Adrenal gland (tissue), 9 donors: ENCODE measurements at regions not wholly inside any gene's neighbourhood (a gene's known extent, or its start where the extent isn't known, plus 50 kb on each side); places are given as distances from the start of the nearest gene placed in this dataset.

Experiments used
- DNase-seq, 7 donors: peaks; one replicate each; pipeline ENCODE4 v3.0.0-alpha.2; 2019 to 2020
- H3K27ac ChIP-seq, 5 donors: fragments of 200-600 bp; sonication (generic) in 4 of 5; 1 replicate in 3 of 5; 2 replicates in 2 of 5; pipeline versions ENCODE4 v1.5.1 to v1.8.0; 2016 to 2020; ENCODE audit warnings: mild to moderate bottlenecking in 1 of 5
- H3K27me3 ChIP-seq: fragments of 200-600 bp; 2 replicates; pipeline ENCODE4 v1.8.0; 2021
- H3K36me3 ChIP-seq, 2 donors: fragments of 200-600 bp; replicated peaks in 1 of 2; 1 replicate in 1 of 2; 2 replicates in 1 of 2; pipeline versions ENCODE4 v1.5.1 to v1.8.0; 2018 to 2022
- H3K4me1 ChIP-seq, 2 donors: fragments of 200-600 bp; replicated peaks in 1 of 2; 1 replicate in 1 of 2; 2 replicates in 1 of 2; pipeline versions ENCODE4 v1.5.1 to v1.8.0; 2018 to 2021
- H3K4me3 ChIP-seq, 4 donors: fragments of 200-600 bp; sonication (generic) in 3 of 4; one replicate each; pipeline ENCODE4 v1.5.1; 2016 to 2018
- H3K9me3 ChIP-seq, 3 donors: fragments of 200-600 bp; sonication (generic) in 1 of 3; replicated peaks in 1 of 3; 1 replicate in 2 of 3; 2 replicates in 1 of 3; pipeline versions ENCODE4 v1.5.1 to v1.8.0; 2016 to 2021
- POLR2A ChIP-seq, 2 donors: fragments of 450-650 bp; IDR thresholded peaks; one replicate each; pipeline ENCODE4 v1.6.1; 2017; ENCODE audit warnings: antibody characterized with exemption in 2 of 2, mild to moderate bottlenecking in 2 of 2, moderate library complexity in 1 of 2
- WGBS, 4 donors: extraction: QIAGEN DNeasy Blood & Tissue Kit in 2 of 4; methylation state at CpG; one replicate each; pipeline versions ENCODE4 v1.1.5 to v1.1.7; 2013 to 2017; 5-methylcytosine and 5-hydroxymethylcytosine counted together
- intact Hi-C, 2 donors: fragments of 100-400 bp; cut with DNase I; formaldehyde crosslinking; loops; one replicate each; pipeline versions ENCODE4 v1.14.1 to v1.15.0; 2022 to 2023
- TF ChIP-seq, protein P1 (sequence below), 6 experiments: fragments of 450-650 bp in 4 of 6; fragments of 200-600 bp in 2 of 6; sonication (generic) in 1 of 6; IDR thresholded peaks; 1 replicate in 5 of 6; 2 replicates in 1 of 6; pipeline versions ENCODE4 v1.5.1 to v1.8.0; 2016 to 2021; ENCODE audit warnings: antibody characterized with exemption in 6 of 6, mild to moderate bottlenecking in 2 of 6, moderate library complexity in 1 of 6
- donor health status: healthy with polysubstance abuse.
- donor health status: Bipolar disorder and iron deficiency.
- donor health status: DM: yes; HTN: yes; CAD: no.
- donor health status: DM: no; HTN: no; CAD: no.
- donor health status: DM: no; HTN: no; CAD: no.

- TF ChIP-seq, protein P1, sequence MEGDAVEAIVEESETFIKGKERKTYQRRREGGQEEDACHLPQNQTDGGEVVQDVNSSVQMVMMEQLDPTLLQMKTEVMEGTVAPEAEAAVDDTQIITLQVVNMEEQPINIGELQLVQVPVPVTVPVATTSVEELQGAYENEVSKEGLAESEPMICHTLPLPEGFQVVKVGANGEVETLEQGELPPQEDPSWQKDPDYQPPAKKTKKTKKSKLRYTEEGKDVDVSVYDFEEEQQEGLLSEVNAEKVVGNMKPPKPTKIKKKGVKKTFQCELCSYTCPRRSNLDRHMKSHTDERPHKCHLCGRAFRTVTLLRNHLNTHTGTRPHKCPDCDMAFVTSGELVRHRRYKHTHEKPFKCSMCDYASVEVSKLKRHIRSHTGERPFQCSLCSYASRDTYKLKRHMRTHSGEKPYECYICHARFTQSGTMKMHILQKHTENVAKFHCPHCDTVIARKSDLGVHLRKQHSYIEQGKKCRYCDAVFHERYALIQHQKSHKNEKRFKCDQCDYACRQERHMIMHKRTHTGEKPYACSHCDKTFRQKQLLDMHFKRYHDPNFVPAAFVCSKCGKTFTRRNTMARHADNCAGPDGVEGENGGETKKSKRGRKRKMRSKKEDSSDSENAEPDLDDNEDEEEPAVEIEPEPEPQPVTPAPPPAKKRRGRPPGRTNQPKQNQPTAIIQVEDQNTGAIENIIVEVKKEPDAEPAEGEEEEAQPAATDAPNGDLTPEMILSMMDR (IDR thresholded peaks at IDR 0.05) = no peak
- TF ChIP-seq POLR2A (IDR thresholded peaks at IDR 0.05) = no peak
- Histone ChIP-seq H3K4me1 (no peaks in the 10 kb centered on the region), H3K4me3 (no peak overlapping the region), H3K27ac (no peak overlapping the region), H3K27me3 (peaks cover under 1% of the 10 kb centered on the region), H3K36me3 (no peaks in the 10 kb centered on the region), H3K9me3 (no peaks in the 10 kb centered on the region)
- intact Hi-C loops = no loop called here
- no peak for DNase-seq
These were observed 253.8 kb upstream of the DMD start for GRCh38 chrX:33465137-33465536.

- DNase-seq = no peak
- Histone ChIP-seq H3K36me3 (no peaks in the 10 kb centered on the region), H3K27me3 (peaks cover 3% of the 10 kb centered on the region), H3K4me3 (no peak overlapping the region), H3K9me3 (no peaks in the 10 kb centered on the region), H3K27ac (no peak overlapping the region), H3K4me1 (no peaks in the 10 kb centered on the region)
- TF ChIP-seq POLR2A (IDR thresholded peaks at IDR 0.05) = no peak
- TF ChIP-seq, protein P1 (IDR thresholded peaks at IDR 0.05) = no peak
- intact Hi-C loops = no loop called here
- WGBS, 4 donors = 74 to 92% (median 83%) methylated on average over 2 of the region's 2 CpGs; no CpG with 5 or more reads in 1 of the 4 donors
These were observed 245.8 kb upstream of the DMD start for GRCh38 chrX:33457102-33457501.

- Histone ChIP-seq H3K36me3 (no peaks in the 10 kb centered on the region), H3K27me3 (peaks cover 4% of the 10 kb centered on the region), H3K4me1 (no peaks in the 10 kb centered on the region), H3K4me3 (no peak overlapping the region), H3K27ac (no peak overlapping the region), H3K9me3 (no peaks in the 10 kb centered on the region)
- TF ChIP-seq, protein P1 (IDR thresholded peaks at IDR 0.05) = no peak
- no peak for TF ChIP-seq POLR2A (IDR thresholded peaks at IDR 0.05)
- 57 to 69% (median 66%) methylated on average over 3 of the region's 3 CpGs for WGBS, 4 donors
- DNase-seq = no peak
- intact Hi-C loops = no loop called here
These were observed 235.9 kb upstream of the DMD start for GRCh38 chrX:33447285-33447684.

DNA sequence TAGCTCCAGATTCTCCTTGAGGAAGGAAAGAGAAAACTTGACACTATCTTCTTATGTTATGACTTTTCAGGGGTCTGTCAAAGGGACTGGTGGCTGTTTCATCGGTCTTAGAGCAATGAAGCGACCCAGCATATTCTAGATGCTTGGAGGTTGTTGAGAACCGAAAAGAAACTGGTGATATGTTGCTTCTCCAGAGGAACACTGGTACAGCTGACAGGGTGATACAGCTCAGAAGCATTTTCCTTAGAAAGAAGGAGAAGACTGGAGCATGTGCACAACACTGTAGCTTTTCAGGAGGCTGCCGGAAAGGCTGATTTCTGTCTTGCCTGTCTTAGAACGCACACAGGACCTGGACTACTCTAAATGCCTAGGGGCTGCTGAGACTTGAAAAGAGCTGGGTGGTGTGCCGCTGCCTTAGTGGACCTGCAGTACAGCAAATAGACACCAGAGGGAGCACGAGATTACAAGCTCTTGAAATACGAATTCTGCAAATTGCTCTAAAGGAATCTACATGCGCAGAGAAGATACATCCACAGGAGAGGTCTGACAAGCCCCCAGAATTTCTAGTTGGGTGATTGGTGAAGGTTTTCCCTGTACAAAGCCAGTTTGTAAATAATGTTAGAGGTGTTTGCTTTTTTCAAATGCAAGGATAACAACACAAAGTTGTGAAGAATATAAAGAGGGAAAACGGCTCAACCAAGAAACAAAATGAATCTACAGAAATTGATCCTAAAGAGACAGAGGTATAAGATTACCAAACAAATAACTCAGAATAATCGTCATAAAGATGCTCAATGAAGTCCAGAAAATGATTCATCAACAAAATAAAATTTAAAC lies 223.1 kb upstream of the DMD start:
- Histone ChIP-seq H3K4me1 (no peaks in the 10 kb centered on the region), H3K36me3 (no peaks in the 10 kb centered on the region), H3K9me3 (no peaks in the 10 kb centered on the region), H3K27ac (no peak overlapping the region), H3K4me3 (no peak overlapping the region), H3K27me3 (peaks cover 13% of the 10 kb centered on the region)
- TF ChIP-seq, protein P1 (IDR thresholded peaks at IDR 0.05) = peak; percentile 35 to 86 (median 74)
- TF ChIP-seq POLR2A (IDR thresholded peaks at IDR 0.05) = no peak
- intact Hi-C loops = loop anchor here in 1 of 2 donors (10.0 kb wide), 1 partner anchor 870 kb away; no protein-coding TSS in a partner anchor
- 19 to 29% (median 27%) methylated on average over 8 to 11 of the region's 11 CpGs for WGBS, 4 donors
- DNase-seq = peak; percentile 31 to 75 (median 59)
